Islet of Langerhans (tissue), 1 donor: ENCODE measurements at regions not wholly inside any gene's neighbourhood (a gene's known extent, or its start where the extent isn't known, plus 50 kb on each side); places are given as distances from the start of the nearest gene placed in this dataset.

Source experiments
- FAIRE-seq: peaks from one replicate; lab custom pipeline; 2011; peaks lifted over from hg19 to GRCh38; lab: Jason Lieb, UNC

DNA sequence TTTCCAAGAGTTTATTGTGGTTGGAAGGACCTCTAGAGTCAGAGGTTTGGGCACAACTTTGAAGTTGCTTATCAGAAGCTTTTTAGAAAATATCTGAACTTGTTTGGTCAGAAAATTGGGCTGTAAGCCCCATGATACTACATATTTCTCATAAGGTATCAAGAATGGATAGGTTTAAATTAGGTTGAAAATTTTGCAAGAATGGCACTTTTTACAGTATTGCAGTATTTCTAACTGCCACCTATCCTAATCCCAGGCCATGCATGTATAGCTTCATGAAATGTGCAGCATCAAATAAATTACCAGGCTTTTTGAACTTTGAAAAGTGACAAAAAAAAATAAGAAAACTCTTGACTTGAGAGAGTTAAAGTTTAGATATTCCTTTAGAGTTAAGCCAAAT lies 367.2 kb downstream of the FIGN start:
- FAIRE-seq = no peak

DNA sequence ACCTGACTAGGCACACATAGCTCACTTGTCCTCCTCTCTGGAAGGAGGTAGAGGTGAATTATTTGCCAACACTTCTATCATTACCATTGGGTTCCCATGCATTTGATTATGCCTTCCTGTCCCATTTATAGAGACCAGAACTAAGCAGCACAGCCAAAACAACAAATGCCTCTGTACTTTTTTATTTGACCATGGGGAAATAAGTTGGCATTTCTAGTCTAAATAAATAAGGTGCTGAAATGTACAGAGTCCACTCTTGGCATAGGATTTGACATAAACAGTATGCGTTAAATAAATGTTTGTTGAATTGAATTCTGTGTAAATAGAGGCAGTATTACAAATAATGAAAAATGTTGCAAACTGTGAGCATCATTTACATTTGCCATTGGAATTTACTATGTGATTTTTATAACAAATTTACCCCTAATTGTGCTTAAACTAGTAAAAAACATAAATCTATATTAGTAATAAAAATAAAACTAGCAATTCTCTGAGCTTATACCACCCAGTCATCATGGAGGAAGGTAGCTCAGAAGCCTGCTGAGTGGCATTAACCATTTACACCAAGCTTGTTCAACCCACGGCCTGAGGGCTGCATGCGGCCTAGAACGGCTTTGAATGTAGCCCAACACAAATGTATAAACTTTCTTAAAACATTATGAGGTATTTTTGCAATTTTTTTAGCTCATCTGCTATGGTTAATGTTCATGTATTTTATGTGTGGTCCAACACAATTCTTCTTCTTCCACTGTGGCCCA lies 367.8 kb downstream of the FIGN start:
- FAIRE-seq = no peak

GRCh38 chr2:163364736-163365135 lies 371.1 kb downstream of the FIGN start:
- FAIRE-seq = no peak

- no peak for FAIRE-seq
These were observed 382.3 kb downstream of the FIGN start for GRCh38 chr2:163353551-163353950.

DNA sequence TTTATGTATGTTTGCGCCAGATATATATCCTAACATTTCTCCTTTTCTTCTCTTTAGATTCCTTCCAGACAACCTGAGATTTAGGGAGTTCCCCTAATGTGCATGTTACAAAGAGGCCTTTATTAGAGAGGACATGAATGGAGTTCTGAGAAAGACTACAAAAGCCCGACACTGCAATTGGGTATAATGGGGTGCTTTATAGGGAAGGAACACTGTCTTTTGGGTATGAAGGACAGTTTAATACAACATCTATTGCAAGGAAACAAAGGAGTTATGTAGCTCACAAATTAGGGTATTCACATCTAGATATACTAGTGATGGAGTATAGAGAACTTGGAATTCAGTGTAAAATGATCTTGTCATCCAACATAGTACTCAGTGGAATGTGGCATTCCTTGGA lies 383.8 kb downstream of the FIGN start:
- FAIRE-seq = no peak

- no peak for FAIRE-seq
These were observed 384.7 kb downstream of the FIGN start for GRCh38 chr2:163351143-163351542.

DNA sequence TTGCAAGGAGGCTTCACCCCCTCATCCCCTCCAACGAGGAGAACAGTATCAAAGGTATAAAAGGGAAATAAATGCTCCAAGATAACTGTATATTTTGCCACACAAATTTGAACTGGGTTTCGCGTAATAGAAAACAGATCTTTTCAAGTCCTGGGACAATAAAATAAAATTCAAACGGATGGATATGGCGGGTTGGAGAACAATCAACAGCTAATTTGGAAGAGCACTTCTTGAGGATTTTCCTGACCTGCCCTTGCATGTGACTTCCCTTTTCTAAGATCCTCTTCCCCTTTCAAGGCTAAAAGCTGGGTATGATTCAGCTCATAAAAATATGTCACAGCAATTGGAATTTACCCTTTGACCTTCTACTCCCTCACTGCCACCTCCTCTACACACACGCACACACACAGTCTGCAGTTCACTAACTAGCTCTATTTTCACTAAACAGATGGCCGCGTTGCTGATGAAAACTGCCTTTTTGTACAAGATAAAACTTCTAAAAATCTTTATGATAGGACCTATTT lies 386.9 kb downstream of the FIGN start:
- no peak for FAIRE-seq

GRCh38 chr2:163347982-163348856 lies 387.6 kb downstream of the FIGN start:
- no peak for FAIRE-seq

DNA sequence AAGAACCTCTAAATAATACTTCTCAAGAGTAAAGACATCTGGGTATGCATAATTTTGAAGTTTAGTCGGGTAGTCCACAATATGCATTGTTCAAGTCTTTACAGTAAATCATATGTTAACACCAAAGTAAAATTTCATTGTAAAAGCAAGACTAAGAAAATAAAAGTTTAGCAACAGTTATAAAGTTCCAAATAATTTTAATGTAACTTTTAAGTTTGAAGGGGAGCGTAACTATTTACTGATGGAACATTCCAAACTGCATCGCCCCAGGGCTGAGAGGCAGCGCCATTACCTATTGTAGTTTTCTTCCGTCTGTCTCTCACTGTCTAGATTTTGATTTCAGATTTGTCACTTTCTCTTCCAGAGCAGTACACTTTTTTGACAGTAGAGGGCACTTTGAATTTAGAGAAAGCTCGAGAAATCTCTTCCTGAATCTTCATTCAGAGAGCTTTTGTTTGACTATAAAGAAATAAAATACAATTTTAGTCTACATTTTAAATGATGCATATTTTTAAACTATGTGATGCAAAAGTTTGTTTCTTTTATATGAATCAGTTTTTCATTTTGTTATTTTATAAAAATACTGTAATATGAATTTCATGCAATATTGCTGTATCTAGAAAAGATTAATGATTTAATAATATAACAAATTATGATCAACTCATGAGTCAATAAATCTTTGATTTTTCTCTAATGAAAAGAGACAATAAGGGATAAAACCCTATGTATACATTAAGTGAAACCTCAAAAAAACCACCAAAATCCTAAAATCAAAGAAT lies 389.8 kb downstream of the FIGN start:
- FAIRE-seq = peak; percentile 99

- no peak for FAIRE-seq
These were observed 392.5 kb downstream of the FIGN start for GRCh38 chr2:163343316-163343715.

DNA sequence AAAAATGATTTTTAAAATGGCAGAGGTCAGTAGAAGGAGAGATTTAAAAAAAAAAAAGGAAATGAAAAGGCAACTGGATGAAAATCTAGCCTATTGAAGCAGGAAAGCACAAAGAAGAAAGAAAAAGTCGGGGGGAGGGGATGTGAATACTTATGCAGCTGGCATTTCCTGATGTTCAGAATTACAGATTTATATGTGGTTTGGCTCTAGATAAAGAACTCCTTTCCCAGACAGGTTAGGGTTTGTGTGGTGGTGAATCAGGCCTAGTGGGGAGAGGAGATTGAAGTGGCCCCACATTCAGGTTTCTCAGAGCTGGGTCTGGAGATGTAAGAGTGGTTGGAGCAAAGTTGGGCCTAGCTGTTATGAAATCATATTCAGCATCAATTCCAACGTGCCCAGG lies 394.4 kb downstream of the FIGN start:
- no peak for FAIRE-seq

- FAIRE-seq = no peak
These were observed 397.5 kb downstream of the FIGN start for GRCh38 chr2:163338270-163338669.

DNA sequence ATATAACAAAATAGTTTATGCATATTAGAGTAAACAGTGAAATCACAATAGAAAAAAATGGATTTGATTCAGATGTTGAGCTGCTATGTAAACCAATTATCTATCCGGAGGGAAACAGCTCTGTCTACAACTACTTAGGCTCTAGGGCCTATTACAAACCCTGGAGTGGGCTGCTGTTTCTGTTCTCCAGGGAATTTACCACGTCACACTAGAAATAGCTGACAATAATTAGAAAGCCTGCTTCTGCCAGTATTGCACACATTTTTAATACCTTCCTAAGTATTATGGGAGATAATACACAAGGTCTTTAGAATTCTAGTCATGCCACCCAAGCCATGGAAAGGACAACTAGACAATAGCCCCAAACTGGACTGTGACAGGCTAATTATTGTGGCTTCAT lies 411.1 kb downstream of the FIGN start:
- FAIRE-seq = no peak

GRCh38 chr2:163319006-163319405 lies 416.8 kb downstream of the FIGN start:
- FAIRE-seq = no peak

DNA sequence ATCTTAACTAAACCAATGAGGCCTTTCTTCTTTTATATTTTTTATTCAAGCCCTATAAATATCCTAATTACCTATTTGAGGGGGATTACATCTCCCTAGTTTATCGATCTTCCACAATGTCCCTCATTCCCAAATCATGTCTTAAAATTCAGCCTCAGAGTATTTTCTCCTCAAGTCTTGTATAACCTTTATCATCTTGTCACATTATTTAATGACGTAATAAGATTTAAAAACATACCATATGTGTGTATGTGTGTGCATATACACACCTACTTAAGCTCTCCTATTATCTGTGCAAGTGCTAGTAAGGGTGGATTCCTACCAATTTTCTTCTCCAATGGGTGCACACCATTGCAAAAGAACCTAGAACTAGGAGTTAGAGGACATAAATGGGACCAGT lies 421.1 kb downstream of the FIGN start:
- no peak for FAIRE-seq

DNA sequence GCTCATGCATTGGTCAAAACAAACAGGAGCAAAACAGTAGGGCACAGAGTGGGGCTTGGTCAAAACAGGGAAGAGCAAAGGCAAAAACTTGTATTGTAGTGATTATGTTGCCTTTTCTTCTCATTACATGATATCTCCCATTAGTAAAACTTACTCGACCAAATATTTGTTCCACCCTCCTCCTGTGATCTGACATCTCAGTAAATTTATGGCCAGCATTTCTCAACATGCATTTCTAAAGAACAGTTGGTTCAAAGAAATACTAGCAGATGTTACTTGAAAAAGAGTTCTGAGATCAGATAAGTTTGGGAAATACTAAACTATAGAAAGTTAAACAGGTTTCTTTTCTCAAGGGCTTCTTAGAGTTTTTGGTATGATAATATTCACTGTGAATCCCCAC lies 423.1 kb downstream of the FIGN start:
- no peak for FAIRE-seq

DNA sequence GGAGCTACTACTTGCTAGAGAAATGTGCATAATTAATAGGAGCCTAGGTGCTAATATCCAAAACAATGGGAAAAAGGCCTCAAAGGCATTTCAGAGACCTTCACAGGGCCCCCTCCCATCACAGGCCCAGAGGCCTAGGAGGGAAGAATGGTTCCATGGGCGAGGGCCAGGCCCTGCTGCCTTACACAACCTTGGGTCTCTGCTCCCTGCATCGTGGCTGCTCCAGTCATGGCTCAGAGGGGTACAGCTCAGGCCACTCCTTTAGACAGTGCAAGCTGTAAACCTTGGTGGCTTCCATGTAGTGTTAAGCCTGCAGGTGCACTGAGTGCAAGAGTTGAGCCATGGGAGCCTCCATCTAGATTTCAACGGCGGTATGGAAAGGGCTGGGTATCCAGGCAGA lies 429.2 kb downstream of the FIGN start:
- no peak for FAIRE-seq

DNA sequence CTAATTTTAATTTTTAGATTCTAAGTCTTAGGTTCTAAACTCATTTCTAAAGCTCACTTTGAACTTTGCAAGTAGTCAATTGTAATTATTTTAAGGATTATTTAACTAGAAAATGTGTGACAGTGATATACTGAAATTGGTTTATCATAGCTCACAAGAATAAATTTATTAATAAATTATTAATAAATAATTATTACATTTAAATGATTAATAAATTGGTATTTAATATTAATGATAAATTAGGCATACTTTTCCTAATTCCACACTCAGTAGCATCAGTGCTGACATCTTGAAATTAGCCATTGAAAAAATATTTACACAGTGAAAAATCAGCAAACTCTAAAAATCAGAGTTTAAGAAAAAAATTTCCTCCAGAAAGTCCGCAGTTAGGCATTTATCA lies 433.7 kb downstream of the FIGN start:
- peak; percentile 41 for FAIRE-seq

- FAIRE-seq = no peak
These were observed 444.0 kb downstream of the FIGN start for GRCh38 chr2:163291790-163292189.

DNA sequence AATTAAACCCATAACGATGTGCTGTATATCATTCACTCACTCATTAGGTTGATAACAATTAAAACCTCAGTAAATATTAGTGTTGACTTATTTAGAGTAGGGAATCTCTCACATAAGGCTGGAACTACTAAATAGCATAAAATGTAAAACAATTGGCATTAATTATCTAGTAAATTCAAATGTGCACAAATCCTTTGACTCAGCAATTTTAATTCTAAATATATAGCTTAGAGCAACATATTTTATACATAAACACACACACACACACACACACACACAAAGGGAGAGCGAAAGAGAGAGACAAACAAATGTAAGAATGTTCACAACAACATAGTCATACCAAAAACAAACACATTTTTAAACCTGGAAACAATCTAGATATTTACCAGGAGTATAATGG lies 443.1 kb upstream of the KCNH7 start:
- no peak for FAIRE-seq

DNA sequence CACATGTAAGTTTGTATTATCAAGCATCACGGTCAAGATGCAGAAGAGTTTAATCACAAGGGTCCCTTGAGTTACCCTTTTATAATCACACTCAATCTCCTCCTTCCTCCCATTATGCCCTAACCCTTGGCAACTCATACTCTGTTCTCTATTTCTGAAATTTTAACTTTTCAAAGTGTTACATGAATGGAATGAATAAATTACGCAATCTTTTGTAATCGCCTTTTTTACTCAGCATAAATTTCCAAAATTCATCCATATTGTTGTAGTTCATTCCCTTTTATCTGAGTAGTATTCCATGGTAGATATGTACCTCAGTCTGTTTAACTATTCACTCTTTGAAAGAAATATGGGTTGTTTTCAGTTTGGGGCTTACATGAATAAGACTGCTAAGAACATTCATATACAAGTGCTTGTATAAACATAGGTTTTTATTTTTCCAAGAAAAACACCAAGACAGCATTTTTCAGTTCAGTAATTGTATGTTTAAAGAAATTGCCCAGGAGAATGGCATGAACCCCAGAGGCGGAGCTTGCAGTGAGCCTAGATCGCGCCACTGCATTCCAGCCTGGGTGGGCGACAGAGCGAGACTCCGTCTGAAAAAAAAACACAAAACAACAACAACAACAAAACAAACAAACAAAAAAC lies 430.9 kb upstream of the KCNH7 start:
- FAIRE-seq = no peak

- no peak for FAIRE-seq
These were observed 428.2 kb upstream of the KCNH7 start for GRCh38 chr2:163266772-163267171.
